KMS-11 (cell line): ENCODE measurements at regions not wholly inside any gene's neighbourhood (a gene's known extent, or its start where the extent isn't known, plus 50 kb on each side); places are given as distances from the start of the nearest gene placed in this dataset.

Source experiments
- H2AFZ ChIP-seq: fragments of 200-600 bp; sonication (generic); 2 replicates; pipeline ENCODE4 v1.6.1; 2016; ENCODE audit warnings: antibody characterized with exemption, mixed run types, low read depth
- H3K27ac ChIP-seq: fragments of 200-600 bp; sonication (generic); 2 replicates; pipeline ENCODE4 v1.6.1; 2016; ENCODE audit warnings: mild to moderate bottlenecking, mixed run types
- H3K27me3 ChIP-seq: fragments of 200-600 bp; sonication (generic); 2 replicates; pipeline ENCODE4 v1.6.1; 2017; ENCODE audit warnings: mild to moderate bottlenecking, low read depth, mixed run types, moderate library complexity; ENCODE audit not compliant: insufficient read depth
- H3K36me3 ChIP-seq: fragments of 200-600 bp; sonication (generic); 2 replicates; pipeline ENCODE4 v1.6.1; 2017; ENCODE audit warnings: mild to moderate bottlenecking, mixed run types; ENCODE audit not compliant: insufficient read depth
- H3K4me1 ChIP-seq: fragments of 200-600 bp; sonication (generic); 2 replicates; pipeline ENCODE4 v1.6.1; 2016; ENCODE audit warnings: mild to moderate bottlenecking, low read depth, mixed run types; ENCODE audit not compliant: poor library complexity, severe bottlenecking
- H3K4me2 ChIP-seq: fragments of 200-600 bp; sonication (generic); 2 replicates; pipeline ENCODE4 v1.7.0; 2016; ENCODE audit warnings: mild to moderate bottlenecking, mixed run types
- H3K4me3 ChIP-seq: fragments of 200-600 bp; sonication (generic); IDR thresholded peaks from 2 replicates; pipeline ENCODE4 v1.6.1; 2017; ENCODE audit warnings: low read depth, low read length, mixed read lengths; ENCODE audit not compliant: insufficient read depth
- H3K79me2 ChIP-seq: fragments of 200-600 bp; sonication (generic); 2 replicates; pipeline ENCODE4 v1.6.1; 2016; ENCODE audit warnings: low read depth, mixed run types; ENCODE audit not compliant: insufficient read depth
- H3K9ac ChIP-seq: fragments of 200-600 bp; sonication (generic); 2 replicates; pipeline ENCODE4 v1.6.1; 2016; ENCODE audit warnings: mild to moderate bottlenecking, mixed run types
- H4K20me1 ChIP-seq: fragments of 200-600 bp; sonication (generic); 2 replicates; pipeline ENCODE4 v1.6.1; 2016; ENCODE audit warnings: mild to moderate bottlenecking, mixed run types; ENCODE audit not compliant: insufficient read depth
- CTCF ChIP-seq: fragments of 200-600 bp; sonication (generic); conservative IDR thresholded peaks from 2 replicates; pipeline ENCODE4 v1.6.1; 2017; ENCODE audit warnings: low read depth, mild to moderate bottlenecking, antibody characterized with exemption, low read length, moderate library complexity, mixed read lengths

DNA sequence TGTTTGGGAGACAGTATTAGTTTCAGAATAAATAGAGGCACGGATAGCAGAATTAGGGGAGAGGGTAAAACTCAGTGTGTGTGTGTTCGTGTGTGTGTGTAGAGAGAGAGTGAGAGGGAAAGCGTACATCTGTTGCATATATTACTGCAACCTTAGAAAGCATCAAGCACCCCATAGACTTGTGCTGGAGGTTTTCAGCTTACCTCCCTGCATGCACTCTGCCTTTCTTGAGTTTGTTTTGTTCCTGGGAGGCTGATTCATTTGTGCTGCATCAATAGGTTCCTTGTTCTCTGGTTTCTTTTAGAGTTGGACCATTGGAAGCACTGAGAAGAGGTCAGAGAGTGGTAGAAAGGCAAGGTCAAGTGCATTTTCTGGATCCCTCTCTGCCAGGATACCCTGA is 104.4 kb upstream of the KCNK1 start:
- H3K4me3 ChIP-seq: no peak overlapping the region
- H4K20me1 ChIP-seq: no peaks in the 10 kb centered on the region
- H2AFZ ChIP-seq: no peak overlapping the region
- H3K4me2 ChIP-seq: no peak overlapping the region
- H3K27ac ChIP-seq: no peak overlapping the region
- no peaks in the 10 kb centered on the region for H3K4me1 ChIP-seq
- H3K79me2 ChIP-seq: no peaks in the 10 kb centered on the region
- H3K27me3 ChIP-seq: no peaks in the 10 kb centered on the region
- H3K36me3 ChIP-seq: no peaks in the 10 kb centered on the region
- H3K9ac ChIP-seq: no peak overlapping the region
- TF ChIP-seq CTCF: no peak

GRCh38 chr1:233512538-233512937 is 101.4 kb upstream of the KCNK1 start:
- Histone ChIP-seq H3K4me3 (no peak overlapping the region), H3K79me2 (no peaks in the 10 kb centered on the region), H2AFZ (no peak overlapping the region), H3K27ac (no peak overlapping the region), H3K27me3 (no peaks in the 10 kb centered on the region), H3K9ac (no peak overlapping the region), H3K4me1 (no peaks in the 10 kb centered on the region), H3K4me2 (no peak overlapping the region), H4K20me1 (no peaks in the 10 kb centered on the region), H3K36me3 (no peaks in the 10 kb centered on the region)
- no peak for TF ChIP-seq CTCF

DNA sequence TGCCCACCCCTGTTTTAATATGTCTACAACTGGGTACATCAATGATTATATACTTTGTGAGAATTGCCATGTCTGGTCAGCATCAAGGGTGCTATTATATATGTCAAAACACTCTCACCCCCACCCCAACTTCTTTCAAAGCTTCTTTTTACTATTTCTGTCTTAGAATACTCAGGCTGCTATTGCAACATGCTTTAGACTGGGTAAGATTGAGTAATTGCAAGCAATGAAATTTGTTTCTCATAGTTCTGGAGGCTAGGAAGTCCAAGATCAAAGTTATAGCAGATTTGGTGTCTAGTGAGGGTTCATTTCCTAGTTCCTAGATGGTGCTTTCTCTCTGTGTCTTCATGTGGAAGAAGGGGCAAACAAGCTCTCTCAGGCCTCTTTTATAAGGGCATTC is 100.5 kb upstream of the KCNK1 start:
- Histone ChIP-seq H3K4me2 (no peak overlapping the region), H3K36me3 (no peaks in the 10 kb centered on the region), H3K4me1 (peaks cover 4% of the 10 kb centered on the region), H3K27me3 (no peaks in the 10 kb centered on the region), H3K9ac (no peak overlapping the region), H3K27ac (no peak overlapping the region), H2AFZ (no peak overlapping the region), H3K4me3 (no peak overlapping the region), H4K20me1 (no peaks in the 10 kb centered on the region), H3K79me2 (no peaks in the 10 kb centered on the region)
- TF ChIP-seq CTCF: no peak

DNA sequence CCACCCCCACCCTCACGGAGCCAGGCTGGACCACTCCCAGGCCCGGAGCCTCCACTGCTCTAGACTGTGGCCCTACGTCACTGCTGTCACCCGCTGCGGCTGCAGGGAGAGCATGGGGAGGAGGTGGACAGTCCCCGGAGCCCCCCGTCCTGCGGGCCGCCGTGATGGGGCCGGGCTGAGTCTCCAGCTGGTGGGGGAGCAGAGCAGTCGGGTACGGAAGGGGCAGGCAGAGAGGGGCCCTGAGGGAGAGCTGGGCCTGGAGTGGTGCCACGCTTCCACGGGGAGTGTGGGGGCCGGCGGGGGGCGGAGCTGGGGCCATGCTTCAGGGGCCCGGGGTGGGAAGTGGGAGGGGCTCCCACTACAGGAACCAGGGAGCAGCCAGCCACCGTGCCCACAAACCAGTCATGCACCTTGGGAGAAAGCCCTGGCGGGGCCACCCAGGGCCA is 98.9 kb upstream of the KCNK1 start:
- H3K36me3 ChIP-seq: no peaks in the 10 kb centered on the region
- no peak for TF ChIP-seq CTCF
- no peaks in the 10 kb centered on the region for H3K27me3 ChIP-seq

More for the DNA sequence above, 98.9 kb upstream of the KCNK1 start:
- Histone ChIP-seq H3K79me2 (no peaks in the 10 kb centered on the region), H3K4me3 (no peak overlapping the region), H4K20me1 (no peaks in the 10 kb centered on the region), H3K4me2 (no peak overlapping the region), H3K27ac (no peak overlapping the region), H2AFZ (no peak overlapping the region), H3K4me1 (peaks cover 7% of the 10 kb centered on the region), H3K9ac (no peak overlapping the region)
